HG02571 (cell line): ENCODE measurements at regions not wholly inside any gene's neighbourhood (a gene's known extent, or its start where the extent isn't known, plus 50 kb on each side); places are given as distances from the start of the nearest gene placed in this dataset.

Source experiments
- ATAC-seq: cut with Tn5 transposase; IDR thresholded peaks from one replicate; pipeline ENCODE4 v1.9.1; 2021; ENCODE audit warnings: mild to moderate bottlenecking, moderate library complexity; ENCODE audit not compliant: unreplicated experiment

DNA sequence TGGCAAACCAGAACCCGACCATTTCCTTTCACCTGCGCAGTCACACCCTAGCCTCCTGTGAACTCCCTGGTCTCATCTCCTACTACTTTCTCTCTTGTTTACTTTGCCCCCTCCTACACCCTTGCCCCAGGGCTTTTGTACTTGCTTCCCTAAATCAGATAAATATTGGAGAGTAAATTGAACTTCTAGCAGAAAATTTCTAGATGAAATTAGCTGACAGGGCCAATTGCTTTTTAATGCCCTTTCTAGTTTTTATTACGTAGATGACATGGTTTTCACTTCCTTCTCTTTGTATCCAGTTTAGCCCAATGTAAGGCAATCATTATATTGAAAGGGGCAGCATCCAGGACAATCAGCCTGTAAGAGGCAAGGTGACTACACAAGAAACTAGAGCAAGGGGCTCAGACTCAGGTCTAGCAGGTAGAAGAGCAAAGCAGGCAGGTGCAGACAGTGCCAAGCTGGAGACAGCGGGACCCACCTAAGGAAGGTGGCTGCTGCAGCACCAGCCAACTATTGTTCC is 56.2 kb upstream of the TOPAZ1 start:
- ATAC-seq = no peak

DNA sequence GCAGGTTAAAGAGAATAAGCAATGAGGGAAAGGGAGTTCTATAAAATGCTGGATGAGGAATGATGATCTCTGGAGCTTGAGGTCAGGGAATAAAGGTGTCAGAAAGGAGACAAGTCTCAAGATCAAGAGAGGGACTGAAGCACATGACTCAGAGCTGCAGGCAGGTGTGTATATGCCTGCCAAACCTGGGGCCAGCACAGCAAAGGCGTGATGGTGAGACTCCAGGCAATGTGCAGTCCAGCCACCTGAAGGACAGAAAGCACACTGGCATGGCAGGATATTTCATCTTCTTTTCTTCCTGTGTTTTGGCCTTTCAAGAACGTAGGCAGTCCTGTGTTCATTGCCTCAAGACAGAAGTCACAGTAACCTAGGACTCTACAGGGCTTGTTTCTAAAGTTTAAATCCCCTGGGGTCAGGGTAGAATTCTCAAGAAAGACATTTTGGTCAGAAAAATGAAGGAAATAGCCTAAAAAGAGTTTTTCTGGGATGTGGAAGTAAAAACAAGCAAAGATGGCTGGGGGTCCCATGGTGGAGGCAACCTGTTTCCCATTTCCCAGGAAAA is 55.5 kb upstream of the TOPAZ1 start:
- ATAC-seq = no peak

DNA sequence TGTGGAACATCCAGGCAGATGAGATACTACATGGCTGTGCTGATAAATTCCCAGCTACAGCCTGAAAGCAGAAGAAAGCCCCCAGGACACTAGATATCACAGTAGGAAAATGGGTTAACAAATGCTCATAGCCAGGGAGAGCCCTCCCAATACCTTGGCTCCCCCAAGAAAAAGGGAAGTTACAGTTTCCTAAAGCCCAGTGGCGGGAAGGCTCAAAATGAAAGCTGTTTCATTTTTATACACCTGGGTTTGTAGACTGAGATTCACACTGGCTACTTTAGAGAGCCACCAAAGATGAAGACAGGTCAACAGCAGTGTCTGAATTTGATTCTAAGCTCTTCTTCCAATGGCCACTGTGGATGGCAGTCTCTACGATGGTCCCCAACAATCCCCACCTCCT is 55.0 kb upstream of the TOPAZ1 start:
- ATAC-seq = no peak
